Kidney epithelial cell (primary cell): ENCODE measurements at regions not wholly inside any gene's neighbourhood (a gene's known extent, or its start where the extent isn't known, plus 50 kb on each side); places are given as distances from the start of the nearest gene placed in this dataset.

Experiments used
- DNase-seq: peaks from one replicate; pipeline ENCODE4 v3.0.0-alpha.2; 2010; ENCODE audit warnings: low read depth
- H3K27me3 ChIP-seq: 2 replicates; pipeline ENCODE4 v1.6.0; 2011; ENCODE audit warnings: low read length; ENCODE audit not compliant: control insufficient read depth, insufficient read depth
- H3K36me3 ChIP-seq: 2 replicates; pipeline ENCODE4 v1.5.1; 2011; ENCODE audit warnings: low read length; ENCODE audit not compliant: control insufficient read depth, insufficient read depth
- H3K4me3 ChIP-seq: 2 replicates; pipeline ENCODE4 v1.5.1; 2011; ENCODE audit warnings: low read depth, mild to moderate bottlenecking, control low read depth, low read length
- TF ChIP-seq, protein P1 (sequence below): IDR thresholded peaks from 2 replicates; pipeline ENCODE4 v1.5.1; 2011; ENCODE audit warnings: mild to moderate bottlenecking, moderate library complexity, low read length, control low read depth, inconsistent platforms; ENCODE audit not compliant: insufficient read depth, poor library complexity, severe bottlenecking

DNA sequence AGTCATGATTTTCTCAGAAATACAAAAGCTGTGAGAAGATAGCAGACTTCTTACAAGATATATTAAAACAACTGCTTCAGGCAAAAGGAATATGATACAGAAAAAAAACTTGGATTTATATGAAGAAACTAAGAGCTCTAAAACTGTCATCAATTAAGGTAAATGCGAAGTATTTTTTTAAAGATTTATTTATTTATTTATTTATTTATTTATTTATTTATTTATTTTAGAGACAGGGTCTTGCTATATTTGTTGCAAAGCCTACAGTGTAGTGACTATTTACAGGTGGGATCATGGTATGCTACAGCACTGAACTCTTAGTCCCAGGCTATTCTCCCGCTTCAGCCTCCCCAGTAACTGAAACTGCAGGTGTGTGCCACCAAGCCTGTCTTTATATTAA, 274.3 kb upstream of the BCHE start:
- H3K36me3 ChIP-seq = no peaks in the 10 kb centered on the region
- H3K4me3 ChIP-seq = no peak overlapping the region
- DNase-seq = no peak
- no peaks in the 10 kb centered on the region for H3K27me3 ChIP-seq
- TF ChIP-seq, protein P1, sequence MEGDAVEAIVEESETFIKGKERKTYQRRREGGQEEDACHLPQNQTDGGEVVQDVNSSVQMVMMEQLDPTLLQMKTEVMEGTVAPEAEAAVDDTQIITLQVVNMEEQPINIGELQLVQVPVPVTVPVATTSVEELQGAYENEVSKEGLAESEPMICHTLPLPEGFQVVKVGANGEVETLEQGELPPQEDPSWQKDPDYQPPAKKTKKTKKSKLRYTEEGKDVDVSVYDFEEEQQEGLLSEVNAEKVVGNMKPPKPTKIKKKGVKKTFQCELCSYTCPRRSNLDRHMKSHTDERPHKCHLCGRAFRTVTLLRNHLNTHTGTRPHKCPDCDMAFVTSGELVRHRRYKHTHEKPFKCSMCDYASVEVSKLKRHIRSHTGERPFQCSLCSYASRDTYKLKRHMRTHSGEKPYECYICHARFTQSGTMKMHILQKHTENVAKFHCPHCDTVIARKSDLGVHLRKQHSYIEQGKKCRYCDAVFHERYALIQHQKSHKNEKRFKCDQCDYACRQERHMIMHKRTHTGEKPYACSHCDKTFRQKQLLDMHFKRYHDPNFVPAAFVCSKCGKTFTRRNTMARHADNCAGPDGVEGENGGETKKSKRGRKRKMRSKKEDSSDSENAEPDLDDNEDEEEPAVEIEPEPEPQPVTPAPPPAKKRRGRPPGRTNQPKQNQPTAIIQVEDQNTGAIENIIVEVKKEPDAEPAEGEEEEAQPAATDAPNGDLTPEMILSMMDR = no peak

DNA sequence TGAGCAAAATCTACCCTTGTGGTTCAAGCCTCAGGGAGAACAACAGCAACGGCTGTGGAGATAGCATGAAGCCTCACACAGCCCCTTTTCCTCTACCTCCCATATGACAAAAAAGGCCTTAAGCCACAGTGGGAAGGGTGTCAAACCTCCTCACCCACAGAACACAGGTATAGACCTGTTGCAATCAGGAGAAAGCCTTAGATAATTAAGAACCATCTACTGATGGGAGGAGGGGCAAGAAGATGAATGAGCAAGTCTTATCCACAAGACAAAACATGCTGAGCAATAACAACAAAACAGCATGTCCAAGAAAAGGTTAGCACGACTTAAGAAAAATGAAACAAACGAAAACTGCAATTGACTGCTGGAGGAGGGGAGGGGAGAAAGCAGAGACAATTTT, 272.9 kb upstream of the BCHE start:
- DNase-seq = no peak

DNA sequence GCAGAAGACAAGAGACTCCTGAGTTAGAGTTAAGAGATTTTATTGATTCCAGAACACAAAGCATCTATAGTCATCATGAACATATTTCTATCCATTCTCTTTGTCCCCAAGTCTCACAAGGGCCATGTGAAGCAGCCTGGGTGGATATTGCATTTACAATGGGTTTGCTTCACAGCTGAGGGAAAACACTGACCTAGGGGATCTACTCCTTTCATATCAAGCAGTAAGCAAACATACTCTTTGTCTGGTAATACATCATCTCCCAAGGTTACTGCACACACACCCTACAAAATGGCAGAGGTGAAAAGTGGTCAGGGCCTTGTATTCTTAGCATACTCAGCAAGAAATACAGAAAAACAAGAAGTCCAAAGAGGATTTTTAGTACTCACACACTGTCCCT, 267.7 kb upstream of the BCHE start:
- no peaks in the 10 kb centered on the region for H3K36me3 ChIP-seq
- H3K27me3 ChIP-seq = no peaks in the 10 kb centered on the region
- TF ChIP-seq, protein P1 = no peak
- no peak overlapping the region for H3K4me3 ChIP-seq
- DNase-seq = no peak

More for the DNA sequence above, 272.9 kb upstream of the BCHE start:
- TF ChIP-seq, protein P1 = no peak
- Histone ChIP-seq H3K36me3 (no peaks in the 10 kb centered on the region), H3K4me3 (no peak overlapping the region), H3K27me3 (no peaks in the 10 kb centered on the region)

DNA sequence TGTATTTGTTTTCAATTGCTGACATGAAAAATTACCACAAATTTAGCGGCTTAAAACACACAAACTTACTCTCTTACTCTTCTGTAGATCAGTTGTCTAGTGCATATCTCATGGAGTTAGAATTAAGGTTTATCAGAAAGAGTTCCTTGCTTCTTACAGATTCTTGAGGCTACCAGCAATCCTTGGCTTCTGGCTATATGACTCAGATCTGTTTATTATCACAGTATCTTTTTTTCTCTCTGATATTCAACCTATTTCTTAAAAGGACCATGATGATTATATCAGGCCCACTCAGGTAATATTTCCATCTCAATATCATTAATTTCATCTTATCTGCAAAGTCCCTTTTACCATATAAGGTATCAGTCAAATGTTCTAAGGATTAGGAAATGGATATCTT, 263.5 kb upstream of the BCHE start:
- no peak for DNase-seq
- TF ChIP-seq, protein P1 = no peak

DNA sequence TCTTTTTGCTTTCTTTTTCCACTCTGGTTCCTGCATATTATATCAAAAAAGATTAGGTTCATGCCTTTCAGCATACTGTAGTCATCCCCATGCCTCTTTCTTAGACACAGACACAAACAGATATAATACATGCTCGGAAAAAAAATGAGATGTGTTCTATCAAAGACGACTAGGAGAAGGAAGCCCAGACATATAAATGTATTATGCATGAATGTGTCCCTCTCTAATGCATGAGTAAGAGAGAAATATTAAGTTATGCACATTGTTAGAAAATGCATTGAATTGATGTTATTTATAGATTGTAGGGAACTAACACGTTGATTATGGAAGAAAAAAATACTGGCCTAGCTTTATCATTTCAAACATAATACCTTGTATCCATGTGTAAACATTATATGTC, 252.4 kb upstream of the BCHE start:
- Histone ChIP-seq H3K27me3 (no peaks in the 10 kb centered on the region), H3K36me3 (no peaks in the 10 kb centered on the region), H3K4me3 (no peak overlapping the region)
- TF ChIP-seq, protein P1 = no peak
- no peak for DNase-seq

More for the DNA sequence above, 263.5 kb upstream of the BCHE start:
- no peak overlapping the region for H3K4me3 ChIP-seq
- H3K27me3 ChIP-seq = no peaks in the 10 kb centered on the region
- H3K36me3 ChIP-seq = no peaks in the 10 kb centered on the region

DNA sequence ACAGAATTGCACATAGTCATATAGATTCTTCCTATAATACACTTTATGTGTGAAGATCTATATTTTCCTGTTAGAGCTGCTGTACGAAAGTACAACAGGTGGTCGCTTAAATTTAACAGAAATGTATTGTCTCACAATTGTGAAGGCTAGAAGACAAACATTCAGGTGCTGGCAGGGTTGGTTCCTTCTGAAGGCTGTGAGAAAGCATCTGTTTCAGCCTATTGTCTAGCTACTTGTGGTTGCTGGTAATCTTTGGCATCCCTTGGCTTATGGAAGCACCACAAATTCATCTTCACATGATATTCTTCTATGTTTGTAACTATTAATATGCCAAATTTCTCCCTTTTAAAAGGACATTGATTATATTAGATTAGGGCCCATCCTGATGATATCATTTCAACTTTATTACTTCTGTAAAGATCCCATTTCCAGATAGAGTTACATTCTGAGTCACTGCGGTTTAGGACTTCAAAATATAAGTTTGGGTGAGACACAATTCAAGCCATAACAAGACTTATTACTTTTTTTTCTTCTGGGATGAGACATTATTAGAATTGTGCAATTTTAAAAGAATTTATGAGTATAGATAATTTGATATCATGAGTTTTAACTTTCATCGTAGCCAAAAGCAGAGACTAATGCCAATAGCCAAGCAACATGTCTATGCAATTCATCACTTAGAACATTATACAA, 248.1 kb upstream of the BCHE start:
- no peaks in the 10 kb centered on the region for H3K27me3 ChIP-seq
- DNase-seq = no peak
- no peak overlapping the region for H3K4me3 ChIP-seq
- no peaks in the 10 kb centered on the region for H3K36me3 ChIP-seq
- TF ChIP-seq, protein P1 = no peak
